ENCODE measurements at regions not wholly inside any gene's neighbourhood (a gene's known extent, or its start where the extent isn't known, plus 50 kb on each side); places are given as distances from the start of the nearest gene placed in this dataset.

- DNase-seq (ENCODE audit: low read depth): no peak
- no peak for TF ChIP-seq CTCF (IDR thresholded peaks at IDR 0.05; ENCODE audit: insufficient read depth, low read depth, low read length, missing control alignments)
- H3K4me3 ChIP-seq (ENCODE audit: low read depth, low read length): no peak overlapping the region
These were observed 950.1 kb upstream of the CTNND2 start for GRCh38 chr5:12854386-12854785.

- H3K4me3 ChIP-seq (ENCODE audit: low read depth, low read length): no peak overlapping the region
- DNase-seq (ENCODE audit: low read depth): no peak
- TF ChIP-seq CTCF (IDR thresholded peaks at IDR 0.05; ENCODE audit: insufficient read depth, low read depth, low read length, missing control alignments): no peak
These were observed 947.5 kb upstream of the CTNND2 start for GRCh38 chr5:12851761-12852160.

- no peak for TF ChIP-seq CTCF (IDR thresholded peaks at IDR 0.05; ENCODE audit: insufficient read depth, low read depth, low read length, missing control alignments)
- DNase-seq (ENCODE audit: low read depth): no peak
- H3K4me3 ChIP-seq (ENCODE audit: low read depth, low read length): no peak overlapping the region
These were observed 944.5 kb upstream of the CTNND2 start for GRCh38 chr5:12848709-12849108.

- H3K4me3 ChIP-seq (ENCODE audit: low read depth, low read length): no peak overlapping the region
- no peak for DNase-seq (ENCODE audit: low read depth)
- TF ChIP-seq CTCF (IDR thresholded peaks at IDR 0.05; ENCODE audit: insufficient read depth, low read depth, low read length, missing control alignments): no peak
These were observed 941.4 kb upstream of the CTNND2 start for GRCh38 chr5:12845549-12846159.

- DNase-seq (ENCODE audit: low read depth): no peak
- TF ChIP-seq CTCF (IDR thresholded peaks at IDR 0.05; ENCODE audit: insufficient read depth, low read depth, low read length, missing control alignments): no peak
These were observed 936.7 kb upstream of the CTNND2 start for GRCh38 chr5:12840972-12841371.

GRCh38 chr5:12837592-12837991 lies 933.3 kb upstream of the CTNND2 start:
- TF ChIP-seq CTCF (IDR thresholded peaks at IDR 0.05; ENCODE audit: insufficient read depth, low read depth, low read length, missing control alignments): no peak
- no peak overlapping the region for H3K4me3 ChIP-seq (ENCODE audit: low read depth, low read length)
- DNase-seq (ENCODE audit: low read depth): no peak

More at GRCh38 chr5:12840972-12841371, 936.7 kb upstream of the CTNND2 start:
- H3K4me3 ChIP-seq (ENCODE audit: low read depth, low read length): no peak overlapping the region

- no peak for TF ChIP-seq CTCF (IDR thresholded peaks at IDR 0.05; ENCODE audit: insufficient read depth, low read depth, low read length, missing control alignments)
- DNase-seq (ENCODE audit: low read depth): no peak
- no peak overlapping the region for H3K4me3 ChIP-seq (ENCODE audit: low read depth, low read length)
These were observed 920.9 kb upstream of the CTNND2 start for GRCh38 chr5:12825163-12825562.

Measured in GM12865 (cell line).